ENCODE measurements at regions not wholly inside any gene's neighbourhood (a gene's known extent, or its start where the extent isn't known, plus 50 kb on each side); places are given as distances from the start of the nearest gene placed in this dataset.

DNA sequence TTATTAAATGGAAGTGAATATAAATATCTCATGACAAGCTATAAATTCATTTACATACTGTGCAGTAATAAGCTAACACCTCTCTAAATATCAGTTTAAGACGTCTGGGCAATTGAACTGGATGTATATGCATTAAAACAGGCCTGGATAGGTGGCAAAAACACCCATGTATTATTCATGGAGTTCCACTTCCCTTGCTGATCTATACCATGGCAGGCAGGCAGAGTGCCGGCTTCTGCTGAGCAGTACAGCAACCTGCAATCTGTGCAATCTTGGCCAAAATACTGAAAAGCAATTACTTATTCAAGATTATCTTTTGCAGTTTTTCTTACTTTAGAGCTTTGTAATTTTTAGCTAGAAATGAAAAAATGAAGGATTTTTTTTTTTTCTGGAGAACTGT is 112.1 kb upstream of the PIEZO2 start:
- TF ChIP-seq, protein P1, sequence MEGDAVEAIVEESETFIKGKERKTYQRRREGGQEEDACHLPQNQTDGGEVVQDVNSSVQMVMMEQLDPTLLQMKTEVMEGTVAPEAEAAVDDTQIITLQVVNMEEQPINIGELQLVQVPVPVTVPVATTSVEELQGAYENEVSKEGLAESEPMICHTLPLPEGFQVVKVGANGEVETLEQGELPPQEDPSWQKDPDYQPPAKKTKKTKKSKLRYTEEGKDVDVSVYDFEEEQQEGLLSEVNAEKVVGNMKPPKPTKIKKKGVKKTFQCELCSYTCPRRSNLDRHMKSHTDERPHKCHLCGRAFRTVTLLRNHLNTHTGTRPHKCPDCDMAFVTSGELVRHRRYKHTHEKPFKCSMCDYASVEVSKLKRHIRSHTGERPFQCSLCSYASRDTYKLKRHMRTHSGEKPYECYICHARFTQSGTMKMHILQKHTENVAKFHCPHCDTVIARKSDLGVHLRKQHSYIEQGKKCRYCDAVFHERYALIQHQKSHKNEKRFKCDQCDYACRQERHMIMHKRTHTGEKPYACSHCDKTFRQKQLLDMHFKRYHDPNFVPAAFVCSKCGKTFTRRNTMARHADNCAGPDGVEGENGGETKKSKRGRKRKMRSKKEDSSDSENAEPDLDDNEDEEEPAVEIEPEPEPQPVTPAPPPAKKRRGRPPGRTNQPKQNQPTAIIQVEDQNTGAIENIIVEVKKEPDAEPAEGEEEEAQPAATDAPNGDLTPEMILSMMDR (conservative IDR thresholded peaks at IDR 0.05; ENCODE audit: low read depth in 2 of 2), result no peak
- TF ChIP-seq POLR2AphosphoS5 (IDR thresholded peaks at IDR 0.05; ENCODE audit: low read depth) (no peak), JUNB (IDR thresholded peaks at IDR 0.05; ENCODE audit: unreplicated experiment) (no peak), EZH2phosphoT487 (IDR thresholded peaks at IDR 0.05; ENCODE audit: unreplicated experiment) (no peak), NANOG (IDR thresholded peaks at IDR 0.05; ENCODE audit: borderline replicate concordance) (no peak), EZH2 (IDR thresholded peaks at IDR 0.05; ENCODE audit: low read depth, unreplicated experiment) (no peak)
